ENCODE measurements at regions not wholly inside any gene's neighbourhood (a gene's known extent, or its start where the extent isn't known, plus 50 kb on each side); places are given as distances from the start of the nearest gene placed in this dataset.

DNA sequence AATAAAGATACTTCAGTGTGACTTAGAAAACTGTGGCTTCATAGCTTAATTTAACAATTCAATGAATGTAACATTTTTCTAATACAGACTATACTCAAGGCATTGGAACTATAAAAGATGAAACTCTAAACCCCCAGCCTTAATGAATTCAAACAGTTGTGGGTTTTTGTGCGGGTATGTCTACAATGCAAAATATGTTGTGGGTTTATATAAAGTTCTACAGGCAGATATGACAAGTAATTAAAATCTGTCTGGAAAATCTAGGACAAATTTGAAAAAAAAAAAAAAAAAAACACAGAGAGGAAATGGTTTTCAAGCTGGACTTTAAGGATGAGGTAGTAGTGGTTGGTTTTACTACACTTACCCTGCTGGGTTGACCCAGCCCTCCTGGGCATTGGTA, 467.5 kb upstream of the TLE4 start:
- no peak overlapping the region for H4K8ac ChIP-seq (ENCODE audit: extremely low read depth, insufficient read depth, low read length)
- H2BK120ac ChIP-seq (replicated peaks; ENCODE audit: low read depth, low read length), result no peak overlapping the region
- ChIA-PET POLR2A (ENCODE audit: partially characterized antibody) (interaction anchor here (0.6 kb wide), 1 partner anchor 25 kb away, joined by 3 read pairs; no protein-coding TSS in a partner anchor), CTCF (ENCODE audit: partially characterized antibody) (interaction anchor here (1.4 kb wide), 1 partner anchor 30 kb away, joined by 3 read pairs; no protein-coding TSS in a partner anchor)
- DNase-seq (ENCODE audit: low read depth in 1 of 2, low spot score in 2 of 2), result no peak
- H3K9ac ChIP-seq (replicated peaks in 1 of 4; ENCODE audit: extremely low read depth in 1 of 4, low read depth in 3 of 4, low read length in 3 of 4), result no peak overlapping the region
- no peaks in the 10 kb centered on the region for H3K4me1 ChIP-seq (replicated peaks in 1 of 4; ENCODE audit: control insufficient read depth in 3 of 4, insufficient read depth in 4 of 4, low read length in 3 of 4)
- TF ChIP-seq KDM5A (IDR thresholded peaks at IDR 0.05; ENCODE audit: low read length), result no peak
- no peak for TF ChIP-seq SIX5 (IDR thresholded peaks at IDR 0.05; ENCODE audit: low read depth, low read length)
- no peak for TF ChIP-seq TCF12 (IDR thresholded peaks at IDR 0.05; ENCODE audit: low read depth, low read length)
- no peak for TF ChIP-seq JUND (IDR thresholded peaks at IDR 0.05; ENCODE audit: low read length)
- TF ChIP-seq TBP (IDR thresholded peaks at IDR 0.05; ENCODE audit: low read depth, low read length), result no peak
- TF ChIP-seq SRF (IDR thresholded peaks at IDR 0.05; ENCODE audit: low read depth, low read length), result no peak
- TF ChIP-seq RBBP5 (IDR thresholded peaks at IDR 0.05; ENCODE audit: borderline replicate concordance, low read depth, low read length), result no peak
- TF ChIP-seq, protein P1, sequence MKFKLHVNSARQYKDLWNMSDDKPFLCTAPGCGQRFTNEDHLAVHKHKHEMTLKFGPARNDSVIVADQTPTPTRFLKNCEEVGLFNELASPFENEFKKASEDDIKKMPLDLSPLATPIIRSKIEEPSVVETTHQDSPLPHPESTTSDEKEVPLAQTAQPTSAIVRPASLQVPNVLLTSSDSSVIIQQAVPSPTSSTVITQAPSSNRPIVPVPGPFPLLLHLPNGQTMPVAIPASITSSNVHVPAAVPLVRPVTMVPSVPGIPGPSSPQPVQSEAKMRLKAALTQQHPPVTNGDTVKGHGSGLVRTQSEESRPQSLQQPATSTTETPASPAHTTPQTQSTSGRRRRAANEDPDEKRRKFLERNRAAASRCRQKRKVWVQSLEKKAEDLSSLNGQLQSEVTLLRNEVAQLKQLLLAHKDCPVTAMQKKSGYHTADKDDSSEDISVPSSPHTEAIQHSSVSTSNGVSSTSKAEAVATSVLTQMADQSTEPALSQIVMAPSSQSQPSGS (IDR thresholded peaks at IDR 0.05; ENCODE audit: low read length), result no peak
- no peak for TF ChIP-seq ASH2L (IDR thresholded peaks at IDR 0.05; ENCODE audit: low read length)
- H3K18ac ChIP-seq (ENCODE audit: extremely low read depth, low read length), result no peak overlapping the region
- no peak overlapping the region for H3K4me2 ChIP-seq (ENCODE audit: insufficient read depth in 1 of 2, low read depth in 2 of 2, low read length in 2 of 2)
- no peak overlapping the region for H3K56ac ChIP-seq (replicated peaks; ENCODE audit: insufficient read length, low read depth, low read length)
- H2BK20ac ChIP-seq (ENCODE audit: low read length), result no peak overlapping the region
- no peak overlapping the region for H3K23ac ChIP-seq (ENCODE audit: insufficient read length)
- no peak overlapping the region for H3K4me3 ChIP-seq (ENCODE audit: extremely low read depth in 1 of 4, insufficient read depth in 2 of 4, low read depth in 3 of 4, low read length in 4 of 4)
- H3K36me3 ChIP-seq (ENCODE audit: control insufficient read depth in 2 of 4, insufficient read depth in 4 of 4, low read length in 3 of 4), result no peaks in the 10 kb centered on the region
- H3K23me2 ChIP-seq (ENCODE audit: low read depth, low read length), result no peaks in the 10 kb centered on the region
- no peak overlapping the region for H2BK15ac ChIP-seq (ENCODE audit: low read length)
- H4K91ac ChIP-seq (replicated peaks; ENCODE audit: insufficient read length, low read length), result no peak overlapping the region
- no peak for FAIRE-seq
- no peak overlapping the region for H2BK12ac ChIP-seq (ENCODE audit: low read depth, low read length)
- H3K9me3 ChIP-seq (ENCODE audit: insufficient read depth in 2 of 2, low read depth in 1 of 2, low read length in 1 of 2), result peaks cover 7 to 18% of the 10 kb centered on the region in 2 experiments
- no peak overlapping the region for H3K4ac ChIP-seq (replicated peaks; ENCODE audit: insufficient read length, low read depth, low read length)
- no peak overlapping the region for H2AFZ ChIP-seq (ENCODE audit: low read length)
- no peaks in the 10 kb centered on the region for H3K79me2 ChIP-seq (ENCODE audit: control insufficient read depth in 1 of 2, insufficient read depth in 2 of 2, low read length in 2 of 2)
- no peak overlapping the region for H4K5ac ChIP-seq (ENCODE audit: insufficient read length, low read depth, low read length)
- H2BK5ac ChIP-seq (ENCODE audit: low read depth, low read length), result no peak overlapping the region
- no peak overlapping the region for H3K27ac ChIP-seq (ENCODE audit: low read depth, low read length)
- 100% methylated on average over 1 of the region's 1 CpG; no CpG with 5 or more reads in 1 of the 2 experiments for WGBS, 2 experiments (ENCODE audit: extremely low coverage in 1 of 2, insufficient coverage in 1 of 2, insufficient read length in 1 of 2, insufficient replicate concordance in 2 of 2, low coverage in 1 of 2, low lambda C conversion rate in 2 of 2, missing lambda C conversion rate in 1 of 2)
- no peak overlapping the region for H2AK5ac ChIP-seq (ENCODE audit: low read depth, low read length)
- no peaks in the 10 kb centered on the region for H3K79me1 ChIP-seq (ENCODE audit: low read depth, low read length)
- no peaks in the 10 kb centered on the region for H4K20me1 ChIP-seq (replicated peaks in 1 of 2; ENCODE audit: control insufficient read depth in 1 of 2, insufficient read depth in 2 of 2, low read length in 2 of 2)
- no peak overlapping the region for H3K14ac ChIP-seq (ENCODE audit: insufficient read length)
- H3K27me3 ChIP-seq (replicated peaks in 1 of 4; ENCODE audit: control insufficient read depth in 3 of 4, extremely low read depth in 1 of 4, insufficient read depth in 3 of 4, low read length in 3 of 4), result no peaks in the 10 kb centered on the region
